GM23338 (cell line): ENCODE measurements at regions not wholly inside any gene's neighbourhood (a gene's known extent, or its start where the extent isn't known, plus 50 kb on each side); places are given as distances from the start of the nearest gene placed in this dataset.

ENCODE experiments used
- ATAC-seq: fragments of 200-7000 bp; cut with Tn5 transposase; 3 replicates; pipeline ENCODE4 v1.9.1; 2020
- DNase-seq: peaks from one replicate; pipeline ENCODE4 v3.0.0-alpha.2; 2015; ENCODE audit warnings: low spot score
- H2AFZ ChIP-seq: fragments of 200-600 bp; sonication (generic); 2 replicates; pipeline ENCODE4 v1.8.0; 2016; ENCODE audit warnings: antibody characterized with exemption, mild to moderate bottlenecking, moderate library complexity
- H3F3A ChIP-seq: fragments of 200-600 bp; sonication (generic); replicated peaks from 2 replicates; pipeline ENCODE4 v1.8.0; 2017; ENCODE audit warnings: antibody characterized with exemption, mixed run types, low read depth
- H3K27ac ChIP-seq: fragments of 200-600 bp; sonication (generic); 2 replicates; pipeline ENCODE4 v1.6.1; 2016; ENCODE audit warnings: low read depth
- H3K27me3 ChIP-seq: fragments of 200-600 bp; sonication (generic); 2 replicates; pipeline ENCODE4 v1.8.0; 2016; ENCODE audit warnings: mild to moderate bottlenecking, mixed run types, moderate library complexity; ENCODE audit not compliant: insufficient read depth
- H3K36me3 ChIP-seq: fragments of 200-600 bp; sonication (generic); 2 replicates; pipeline ENCODE4 v1.8.0; 2016; ENCODE audit warnings: mild to moderate bottlenecking; ENCODE audit not compliant: insufficient read depth
- H3K4me1 ChIP-seq: fragments of 200-600 bp; sonication (generic); 2 replicates; pipeline ENCODE4 v1.8.0; 2016; ENCODE audit warnings: mild to moderate bottlenecking, moderate library complexity; ENCODE audit not compliant: insufficient read depth
- H3K4me2 ChIP-seq: fragments of 200-600 bp; sonication (generic); 2 replicates; pipeline ENCODE4 v1.7.1; 2017; ENCODE audit warnings: mixed run types
- H3K4me3 ChIP-seq: fragments of 200-600 bp; sonication (generic); 2 replicates; pipeline ENCODE4 v1.6.1; 2016; ENCODE audit warnings: mixed run types
- H3K79me2 ChIP-seq: fragments of 200-600 bp; sonication (generic); replicated peaks from 2 replicates; pipeline ENCODE4 v1.8.0; 2017; ENCODE audit warnings: mild to moderate bottlenecking; ENCODE audit not compliant: insufficient read depth
- H3K9me2 ChIP-seq: fragments of 200-600 bp; sonication (generic); 2 replicates; pipeline ENCODE4 v1.8.0; 2017; ENCODE audit not compliant: insufficient read depth
- H4K20me1 ChIP-seq: fragments of 200-600 bp; sonication (generic); replicated peaks from 2 replicates; pipeline ENCODE4 v1.8.0; 2017; ENCODE audit warnings: mild to moderate bottlenecking; ENCODE audit not compliant: insufficient read depth
- H3K27ac Mint-ChIP-seq: 2 replicates; pipeline ENCODE4 v1.8.0; 2020; ENCODE audit warnings: inconsistent platforms, mild to moderate bottlenecking, moderate library complexity, mixed read lengths
- H3K27me3 Mint-ChIP-seq: 3 replicates; pipeline ENCODE4 v1.8.0; 2022; ENCODE audit warnings: low read depth, mild to moderate bottlenecking, moderate library complexity, mixed read lengths, inconsistent platforms; ENCODE audit not compliant: insufficient read depth, poor library complexity
- H3K36me3 Mint-ChIP-seq: 3 replicates; pipeline ENCODE4 v1.8.0; 2021; ENCODE audit warnings: low read depth, mild to moderate bottlenecking, inconsistent platforms, moderate library complexity, mixed read lengths
- H3K4me1 Mint-ChIP-seq: 3 replicates; pipeline ENCODE4 v1.8.0; 2020; ENCODE audit warnings: mild to moderate bottlenecking, inconsistent platforms, mixed read lengths
- H3K4me3 Mint-ChIP-seq: 3 replicates; pipeline ENCODE4 v1.8.0; 2021; ENCODE audit warnings: moderate library complexity, mild to moderate bottlenecking, inconsistent platforms, mixed read lengths
- H3K9me3 Mint-ChIP-seq: 3 replicates; pipeline ENCODE4 v1.8.0; 2020; ENCODE audit warnings: moderate library complexity, mild to moderate bottlenecking, inconsistent platforms, mixed read lengths
- CREB1 ChIP-seq: fragments of 250-450 bp; sonication (Bioruptor Pico); IDR thresholded peaks from 2 replicates; pipeline ENCODE4 v1.5.0; 2020; ENCODE audit warnings: low read depth, mild to moderate bottlenecking, moderate library complexity
- EZH2 ChIP-seq: fragments of 200-600 bp; sonication (generic); IDR thresholded peaks from one replicate; pipeline ENCODE4 v1.8.0; 2017; ENCODE audit warnings: antibody characterized with exemption, mild to moderate bottlenecking, low read depth; ENCODE audit not compliant: unreplicated experiment
- EZH2phosphoT487 ChIP-seq: fragments of 200-600 bp; sonication (generic); IDR thresholded peaks from one replicate; pipeline ENCODE4 v1.8.1; 2018; ENCODE audit warnings: antibody characterized with exemption; ENCODE audit not compliant: unreplicated experiment
- JUNB ChIP-seq: IDR thresholded peaks from one replicate; pipeline ENCODE4 v1.6.1; 2016; ENCODE audit warnings: antibody characterized with exemption; ENCODE audit not compliant: unreplicated experiment
- POLR2AphosphoS5 ChIP-seq: IDR thresholded peaks from 2 replicates; pipeline ENCODE4 v1.6.1; 2016; ENCODE audit warnings: antibody characterized with exemption, low read depth
- STAT1 ChIP-seq: IDR thresholded peaks from one replicate; pipeline ENCODE4 v1.6.1; 2016; ENCODE audit warnings: antibody characterized with exemption; ENCODE audit not compliant: unreplicated experiment
- ZNF331 ChIP-seq: fragments of 250-450 bp; sonication (Bioruptor Pico); IDR thresholded peaks from 2 replicates; pipeline ENCODE4 v1.5.0; 2020; ENCODE audit warnings: low read depth, mild to moderate bottlenecking, moderate library complexity
- TF ChIP-seq, protein P1 (sequence below): IDR thresholded peaks from one replicate; pipeline ENCODE4 v1.6.1; 2018; ENCODE audit warnings: antibody characterized with exemption; ENCODE audit not compliant: unreplicated experiment
- TF ChIP-seq, protein P2 (sequence below), 2 experiments: fragments of 200-600 bp in 1 of 2; sonication (generic) in 1 of 2; conservative IDR thresholded peaks; 2 replicates each; pipeline versions ENCODE4 v1.5.1 to v1.6.1; 2016 to 2017; ENCODE audit warnings: antibody characterized with exemption in 2 of 2, low read depth in 2 of 2, mild to moderate bottlenecking in 2 of 2, moderate library complexity in 1 of 2
- TF ChIP-seq, protein P3 (sequence below): IDR thresholded peaks from 2 replicates; pipeline ENCODE4 v1.6.1; 2016; ENCODE audit warnings: antibody characterized with exemption

DNA sequence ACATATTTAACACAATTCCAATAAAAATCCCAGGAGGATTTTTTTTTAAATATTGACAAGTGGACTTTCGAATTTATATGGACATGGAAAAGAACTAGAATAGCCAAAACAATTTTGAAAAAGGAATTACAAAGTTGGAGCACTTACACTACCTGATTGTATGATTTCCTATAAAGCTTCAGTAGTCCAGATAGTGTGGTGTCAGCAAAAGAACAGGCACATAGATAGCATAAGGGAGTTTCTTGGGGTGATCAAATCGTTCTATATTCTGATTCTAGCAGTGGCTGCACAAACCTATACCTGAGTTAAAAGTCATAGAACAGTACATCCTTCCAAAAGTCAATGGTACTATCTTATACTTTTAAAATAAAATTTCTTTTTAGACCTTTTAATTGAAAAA, 66.4 kb upstream of the CES5A start:
- 0 out of 2 replicates have a peak, but pooled peaks cover 10% of the 10 kb centered on the region for H3K9me2 ChIP-seq
- Mint-ChIP-seq H3K27ac (no peak overlapping the region), H3K36me3 (no peaks in the 10 kb centered on the region), H3K9me3 (peaks cover 3% of the 10 kb centered on the region; the same call in 2 of the 3 replicates), H3K4me3 (no peak overlapping the region), H3K27me3 (no peaks in the 10 kb centered on the region), H3K4me1 (peaks cover 9% of the 10 kb centered on the region)
- TF ChIP-seq, protein P1, sequence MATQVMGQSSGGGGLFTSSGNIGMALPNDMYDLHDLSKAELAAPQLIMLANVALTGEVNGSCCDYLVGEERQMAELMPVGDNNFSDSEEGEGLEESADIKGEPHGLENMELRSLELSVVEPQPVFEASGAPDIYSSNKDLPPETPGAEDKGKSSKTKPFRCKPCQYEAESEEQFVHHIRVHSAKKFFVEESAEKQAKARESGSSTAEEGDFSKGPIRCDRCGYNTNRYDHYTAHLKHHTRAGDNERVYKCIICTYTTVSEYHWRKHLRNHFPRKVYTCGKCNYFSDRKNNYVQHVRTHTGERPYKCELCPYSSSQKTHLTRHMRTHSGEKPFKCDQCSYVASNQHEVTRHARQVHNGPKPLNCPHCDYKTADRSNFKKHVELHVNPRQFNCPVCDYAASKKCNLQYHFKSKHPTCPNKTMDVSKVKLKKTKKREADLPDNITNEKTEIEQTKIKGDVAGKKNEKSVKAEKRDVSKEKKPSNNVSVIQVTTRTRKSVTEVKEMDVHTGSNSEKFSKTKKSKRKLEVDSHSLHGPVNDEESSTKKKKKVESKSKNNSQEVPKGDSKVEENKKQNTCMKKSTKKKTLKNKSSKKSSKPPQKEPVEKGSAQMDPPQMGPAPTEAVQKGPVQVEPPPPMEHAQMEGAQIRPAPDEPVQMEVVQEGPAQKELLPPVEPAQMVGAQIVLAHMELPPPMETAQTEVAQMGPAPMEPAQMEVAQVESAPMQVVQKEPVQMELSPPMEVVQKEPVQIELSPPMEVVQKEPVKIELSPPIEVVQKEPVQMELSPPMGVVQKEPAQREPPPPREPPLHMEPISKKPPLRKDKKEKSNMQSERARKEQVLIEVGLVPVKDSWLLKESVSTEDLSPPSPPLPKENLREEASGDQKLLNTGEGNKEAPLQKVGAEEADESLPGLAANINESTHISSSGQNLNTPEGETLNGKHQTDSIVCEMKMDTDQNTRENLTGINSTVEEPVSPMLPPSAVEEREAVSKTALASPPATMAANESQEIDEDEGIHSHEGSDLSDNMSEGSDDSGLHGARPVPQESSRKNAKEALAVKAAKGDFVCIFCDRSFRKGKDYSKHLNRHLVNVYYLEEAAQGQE, result no peak
- TF ChIP-seq JUNB, result no peak
- TF ChIP-seq, protein P2, sequence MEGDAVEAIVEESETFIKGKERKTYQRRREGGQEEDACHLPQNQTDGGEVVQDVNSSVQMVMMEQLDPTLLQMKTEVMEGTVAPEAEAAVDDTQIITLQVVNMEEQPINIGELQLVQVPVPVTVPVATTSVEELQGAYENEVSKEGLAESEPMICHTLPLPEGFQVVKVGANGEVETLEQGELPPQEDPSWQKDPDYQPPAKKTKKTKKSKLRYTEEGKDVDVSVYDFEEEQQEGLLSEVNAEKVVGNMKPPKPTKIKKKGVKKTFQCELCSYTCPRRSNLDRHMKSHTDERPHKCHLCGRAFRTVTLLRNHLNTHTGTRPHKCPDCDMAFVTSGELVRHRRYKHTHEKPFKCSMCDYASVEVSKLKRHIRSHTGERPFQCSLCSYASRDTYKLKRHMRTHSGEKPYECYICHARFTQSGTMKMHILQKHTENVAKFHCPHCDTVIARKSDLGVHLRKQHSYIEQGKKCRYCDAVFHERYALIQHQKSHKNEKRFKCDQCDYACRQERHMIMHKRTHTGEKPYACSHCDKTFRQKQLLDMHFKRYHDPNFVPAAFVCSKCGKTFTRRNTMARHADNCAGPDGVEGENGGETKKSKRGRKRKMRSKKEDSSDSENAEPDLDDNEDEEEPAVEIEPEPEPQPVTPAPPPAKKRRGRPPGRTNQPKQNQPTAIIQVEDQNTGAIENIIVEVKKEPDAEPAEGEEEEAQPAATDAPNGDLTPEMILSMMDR (conservative IDR thresholded peaks at IDR 0.05; ENCODE audit: low read depth in 2 of 2), result no peak
- TF ChIP-seq EZH2, result no peak
- no peak for TF ChIP-seq EZH2phosphoT487
- TF ChIP-seq, protein P3, sequence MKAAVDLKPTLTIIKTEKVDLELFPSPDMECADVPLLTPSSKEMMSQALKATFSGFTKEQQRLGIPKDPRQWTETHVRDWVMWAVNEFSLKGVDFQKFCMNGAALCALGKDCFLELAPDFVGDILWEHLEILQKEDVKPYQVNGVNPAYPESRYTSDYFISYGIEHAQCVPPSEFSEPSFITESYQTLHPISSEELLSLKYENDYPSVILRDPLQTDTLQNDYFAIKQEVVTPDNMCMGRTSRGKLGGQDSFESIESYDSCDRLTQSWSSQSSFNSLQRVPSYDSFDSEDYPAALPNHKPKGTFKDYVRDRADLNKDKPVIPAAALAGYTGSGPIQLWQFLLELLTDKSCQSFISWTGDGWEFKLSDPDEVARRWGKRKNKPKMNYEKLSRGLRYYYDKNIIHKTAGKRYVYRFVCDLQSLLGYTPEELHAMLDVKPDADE, result no peak
- TF ChIP-seq ZNF331 (CRISPR knock-in tag), result no peak
- TF ChIP-seq CREB1 (CRISPR knock-in tag), result no peak
- H3K4me2 ChIP-seq, result no peak overlapping the region
- H3K4me1 ChIP-seq, result no peaks in the 10 kb centered on the region; the same call in 1 of the 2 replicates
- H3K79me2 ChIP-seq, result no peaks in the 10 kb centered on the region
- DNase-seq (no peak), ATAC-seq (no peak)
- H2AFZ ChIP-seq, result no peak overlapping the region
- no peaks in the 10 kb centered on the region for H4K20me1 ChIP-seq
- H3K4me3 ChIP-seq, result no peak overlapping the region
- no peaks in the 10 kb centered on the region for H3F3A ChIP-seq
- no peaks in the 10 kb centered on the region for H3K36me3 ChIP-seq
- no peak overlapping the region for H3K27ac ChIP-seq
- H3K27me3 ChIP-seq, result no peaks in the 10 kb centered on the region

DNA sequence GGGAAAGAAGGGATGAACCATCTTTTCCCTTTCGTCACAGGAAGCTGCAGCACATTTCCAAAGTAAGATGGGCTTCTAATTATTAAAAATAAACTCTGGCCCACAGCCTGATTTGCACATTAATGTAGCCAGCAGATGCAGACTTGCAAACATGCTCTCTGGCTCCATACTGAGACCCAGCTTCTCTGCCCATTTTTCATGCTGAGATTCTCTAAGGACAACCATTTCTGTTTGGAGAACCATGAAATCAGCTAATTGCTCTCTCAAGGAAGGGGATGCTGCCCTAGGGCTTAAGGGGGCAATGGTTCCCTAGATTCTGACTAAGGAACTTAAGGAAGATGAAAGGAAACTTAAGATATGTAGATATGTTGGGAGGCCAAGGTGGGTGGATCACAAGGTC, 63.0 kb upstream of the CES5A start:
- Mint-ChIP-seq H3K9me3 (peaks cover 7% of the 10 kb centered on the region), H3K27me3 (no peaks in the 10 kb centered on the region), H3K4me3 (no peak overlapping the region), H3K4me1 (peaks cover 2% of the 10 kb centered on the region; the same call in 1 of the 3 replicates), H3K27ac (no peak overlapping the region), H3K36me3 (peaks cover 4% of the 10 kb centered on the region; the same call in 1 of the 3 replicates)
- Histone ChIP-seq H3K4me3 (no peak overlapping the region), H3K79me2 (no peaks in the 10 kb centered on the region), H3K4me1 (no peaks in the 10 kb centered on the region), H3K9me2 (0 out of 2 replicates have a peak, but pooled peaks cover 10% of the 10 kb centered on the region), H3K36me3 (no peaks in the 10 kb centered on the region), H3K27ac (no peak overlapping the region), H3K4me2 (no peak overlapping the region), H3F3A (no peaks in the 10 kb centered on the region), H2AFZ (no peak overlapping the region), H4K20me1 (no peaks in the 10 kb centered on the region), H3K27me3 (no peaks in the 10 kb centered on the region)
- ATAC-seq (no peak), DNase-seq (no peak)
- no peak for TF ChIP-seq CREB1 (CRISPR knock-in tag)
- TF ChIP-seq, protein P3, result no peak
- TF ChIP-seq EZH2, result no peak
- TF ChIP-seq STAT1, result no peak
- no peak for TF ChIP-seq JUNB
- TF ChIP-seq, protein P2 (conservative IDR thresholded peaks at IDR 0.05; ENCODE audit: low read depth in 2 of 2), result no peak
- TF ChIP-seq POLR2AphosphoS5, result no peak
